ENCODE measurements at regions not wholly inside any gene's neighbourhood (a gene's known extent, or its start where the extent isn't known, plus 50 kb on each side); places are given as distances from the start of the nearest gene placed in this dataset.

- TF ChIP-seq CTCF (IDR thresholded peaks at IDR 0.05) (no peak), ZFX (IDR thresholded peaks at IDR 0.05; ENCODE audit: borderline replicate concordance) (no peak)
Observed at GRCh38 chr12:124422142-124422569, 127.3 kb downstream of the RFLNA start.
